ENCODE measurements at regions not wholly inside any gene's neighbourhood (a gene's known extent, or its start where the extent isn't known, plus 50 kb on each side); places are given as distances from the start of the nearest gene placed in this dataset.

DNA sequence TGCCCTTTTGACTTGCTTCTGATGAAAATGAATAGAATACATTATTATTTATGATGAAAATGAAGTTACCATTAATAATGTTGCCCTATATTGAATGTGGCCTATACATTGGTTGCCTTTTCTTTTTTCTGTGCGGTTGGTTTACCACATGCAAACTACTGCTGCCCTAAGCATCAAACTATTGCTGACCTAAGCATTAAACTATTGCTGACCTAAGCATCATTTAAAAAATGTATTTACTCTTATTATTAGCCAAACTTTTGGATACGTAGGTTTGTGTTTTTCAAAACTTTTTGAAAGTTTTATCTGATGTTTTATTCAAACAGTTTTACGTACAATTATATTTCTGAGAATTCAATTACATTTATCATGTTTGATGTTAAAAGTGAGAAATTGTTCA is 76.0 kb upstream of the CDH10 start:
- no peak overlapping the region for H3K4me3 ChIP-seq (replicated peaks in 1 of 2; ENCODE audit: low read depth in 2 of 2, low read length in 2 of 2)
- TF ChIP-seq, protein P1, sequence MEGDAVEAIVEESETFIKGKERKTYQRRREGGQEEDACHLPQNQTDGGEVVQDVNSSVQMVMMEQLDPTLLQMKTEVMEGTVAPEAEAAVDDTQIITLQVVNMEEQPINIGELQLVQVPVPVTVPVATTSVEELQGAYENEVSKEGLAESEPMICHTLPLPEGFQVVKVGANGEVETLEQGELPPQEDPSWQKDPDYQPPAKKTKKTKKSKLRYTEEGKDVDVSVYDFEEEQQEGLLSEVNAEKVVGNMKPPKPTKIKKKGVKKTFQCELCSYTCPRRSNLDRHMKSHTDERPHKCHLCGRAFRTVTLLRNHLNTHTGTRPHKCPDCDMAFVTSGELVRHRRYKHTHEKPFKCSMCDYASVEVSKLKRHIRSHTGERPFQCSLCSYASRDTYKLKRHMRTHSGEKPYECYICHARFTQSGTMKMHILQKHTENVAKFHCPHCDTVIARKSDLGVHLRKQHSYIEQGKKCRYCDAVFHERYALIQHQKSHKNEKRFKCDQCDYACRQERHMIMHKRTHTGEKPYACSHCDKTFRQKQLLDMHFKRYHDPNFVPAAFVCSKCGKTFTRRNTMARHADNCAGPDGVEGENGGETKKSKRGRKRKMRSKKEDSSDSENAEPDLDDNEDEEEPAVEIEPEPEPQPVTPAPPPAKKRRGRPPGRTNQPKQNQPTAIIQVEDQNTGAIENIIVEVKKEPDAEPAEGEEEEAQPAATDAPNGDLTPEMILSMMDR (IDR thresholded peaks at IDR 0.05; ENCODE audit: low read depth, low read length), result no peak
- no peak for DNase-seq (ENCODE audit: low read depth in 2 of 2)

DNA sequence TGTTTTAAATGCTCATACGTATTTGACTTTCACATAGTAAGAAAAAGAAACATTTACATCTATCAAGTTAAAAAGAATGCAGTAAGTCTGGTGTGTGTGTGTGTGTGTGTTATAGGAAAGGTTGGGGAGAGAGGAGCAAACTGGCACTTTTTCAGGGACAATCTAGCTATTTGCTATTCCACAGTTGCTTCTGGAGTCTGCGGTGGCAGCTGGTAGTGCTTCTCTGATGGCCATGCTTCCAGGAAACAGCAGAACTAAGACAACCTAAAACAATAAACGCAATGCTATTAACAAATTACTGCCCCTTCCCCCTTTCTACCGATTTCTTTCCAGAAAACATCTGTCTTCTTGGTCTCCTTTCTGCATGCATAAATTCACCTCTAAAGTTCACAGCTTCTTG is 70.0 kb upstream of the CDH10 start:
- DNase-seq (ENCODE audit: low read depth in 2 of 2), result no peak

DNA sequence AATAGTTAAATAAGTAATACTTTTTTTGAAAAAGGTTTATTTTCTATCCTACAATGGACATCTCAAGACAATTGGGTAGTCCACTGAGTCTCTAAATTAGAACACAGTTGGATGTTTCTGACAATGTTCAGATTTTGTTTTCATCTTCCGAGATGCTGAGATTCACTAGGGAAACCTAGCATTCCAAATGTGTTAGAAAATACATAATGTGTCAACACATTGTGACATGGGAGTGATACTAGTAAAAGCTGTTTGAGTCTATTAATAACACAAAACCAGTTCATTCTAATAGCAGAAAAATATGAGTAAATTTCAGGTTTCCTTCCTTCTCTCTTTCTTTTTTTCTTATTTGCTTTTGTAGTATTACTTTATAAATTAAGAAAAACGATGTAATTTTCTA is 68.2 kb upstream of the CDH10 start:
- no peak for DNase-seq (ENCODE audit: low read depth in 2 of 2)
- TF ChIP-seq, protein P1 (IDR thresholded peaks at IDR 0.05; ENCODE audit: low read depth, low read length), result no peak
- no peak overlapping the region for H3K4me3 ChIP-seq (replicated peaks in 1 of 2; ENCODE audit: low read depth in 2 of 2, low read length in 2 of 2)

More for the DNA sequence above, 70.0 kb upstream of the CDH10 start:
- H3K4me3 ChIP-seq (replicated peaks in 1 of 2; ENCODE audit: low read depth in 2 of 2, low read length in 2 of 2), result no peak overlapping the region
- TF ChIP-seq, protein P1 (IDR thresholded peaks at IDR 0.05; ENCODE audit: low read depth, low read length), result no peak

DNA sequence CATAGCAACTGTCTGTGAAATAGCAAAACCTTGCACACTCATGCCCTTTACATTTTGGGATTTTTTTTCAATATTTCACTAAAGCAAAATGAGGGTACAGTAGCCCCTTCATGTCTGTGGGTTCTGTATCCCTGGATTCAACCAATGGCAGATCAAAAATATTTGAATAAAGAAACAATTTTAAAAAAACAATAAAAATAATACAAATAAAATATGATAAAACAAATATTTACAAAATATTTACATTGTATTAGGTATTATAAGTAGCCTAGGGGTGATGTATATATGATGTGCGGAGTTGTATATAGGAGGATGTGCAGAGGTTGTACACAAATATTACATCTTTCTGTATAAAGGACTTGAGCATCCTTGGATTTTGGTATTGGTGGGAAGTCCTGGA is 67.3 kb upstream of the CDH10 start:
- no peak for DNase-seq (ENCODE audit: low read depth in 2 of 2)
- H3K4me3 ChIP-seq (replicated peaks in 1 of 2; ENCODE audit: low read depth in 2 of 2, low read length in 2 of 2), result no peak overlapping the region
- TF ChIP-seq, protein P1 (IDR thresholded peaks at IDR 0.05; ENCODE audit: low read depth, low read length), result no peak

DNA sequence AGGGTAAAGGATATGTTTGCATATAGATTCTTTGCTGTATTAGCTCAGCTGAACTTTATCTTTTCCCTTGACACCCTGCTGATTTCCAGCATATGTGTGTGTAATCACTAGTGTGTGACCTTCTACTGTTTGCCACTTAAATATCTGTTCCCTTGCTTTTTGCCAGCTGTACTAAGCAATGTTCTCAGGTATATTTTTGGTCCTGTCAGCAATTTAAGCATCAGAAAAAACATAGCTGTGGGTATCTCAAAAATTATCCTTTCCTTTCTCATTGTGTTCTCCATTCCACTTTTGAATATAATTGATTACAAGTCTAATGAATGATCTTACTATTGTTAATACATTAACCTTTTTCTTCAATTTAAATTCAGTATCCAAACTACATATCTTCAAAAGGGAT is 59.2 kb upstream of the CDH10 start:
- no peak overlapping the region for H3K4me3 ChIP-seq (replicated peaks in 1 of 2; ENCODE audit: low read depth in 2 of 2, low read length in 2 of 2)
- no peak for DNase-seq (ENCODE audit: low read depth in 2 of 2)
- TF ChIP-seq, protein P1 (IDR thresholded peaks at IDR 0.05; ENCODE audit: low read depth, low read length), result no peak
